GM12878 (cell line): ENCODE measurements at regions not wholly inside any gene's neighbourhood (a gene's known extent, or its start where the extent isn't known, plus 50 kb on each side); places are given as distances from the start of the nearest gene placed in this dataset.

Experiments used
- ATAC-seq: fragments of 200-7000 bp; cut with Tn5 transposase; 3 replicates; pipeline ENCODE4 v1.9.1; 2020; ENCODE audit warnings: mild to moderate bottlenecking, moderate library complexity
- BruUV-seq: library from RNA; stranded (reverse); fragments of 400-500 nt; replicated peaks from 2 replicates; lab custom pipeline; 2021; lab: Mats Ljungman, UMichigan
- CTCF ChIA-PET: fragments of 300-600 bp; sonication (Branson Sonifier 250); formaldehyde crosslinking; extraction: SDS; loops from one replicate; lab custom pipeline; 2021; ENCODE audit warnings: inconsistent platforms; lab: Yijun Ruan, JAX
- POLR2A ChIA-PET: fragments of 350-600 bp; formaldehyde crosslinking; extraction: SDS; loops from one replicate; lab custom pipeline; 2021; ENCODE audit warnings: inconsistent platforms; lab: Charles Lee
- RAD21 ChIA-PET: fragments of 300-600 bp; sonication (Branson Sonifier 250); formaldehyde crosslinking; loops from one replicate; lab custom pipeline; 2023; ENCODE audit warnings: antibody characterized with exemption; ENCODE audit not compliant: unreplicated experiment; lab: Charles Lee
- SMC1A ChIA-PET: fragments of 300-600 bp; sonication (Branson Sonifier 250); formaldehyde crosslinking; loops from one replicate; lab custom pipeline; 2023; ENCODE audit not compliant: unreplicated experiment, uncharacterized antibody; lab: Charles Lee
- DNase-seq: peaks from one replicate; pipeline ENCODE4 v3.0.0-alpha.2; 2011; ENCODE audit warnings: low read depth, low spot score
- FAIRE-seq: peaks from 3 replicates; lab custom pipeline; 2011; peaks lifted over from hg19 to GRCh38; lab: Jason Lieb, UNC
- H2AFZ ChIP-seq: 2 replicates; pipeline ENCODE4 v1.6.0; 2011; ENCODE audit warnings: low read depth, low read length, control low read depth; ENCODE audit not compliant: control insufficient read depth
- H3K27ac ChIP-seq: 2 replicates; pipeline ENCODE4 v1.5.1; 2011; ENCODE audit warnings: control low read depth; ENCODE audit not compliant: control insufficient read depth, insufficient read depth
- H3K27me3 ChIP-seq, 2 experiments: replicated peaks in 1 of 2; 2 replicates each; pipeline versions ENCODE4 v1.6.0 to v1.6.1; 2011; ENCODE audit warnings: low read length in 1 of 2; ENCODE audit not compliant: control insufficient read depth in 2 of 2, insufficient read depth in 2 of 2
- H3K36me3 ChIP-seq, 2 experiments: 2 replicates each; pipeline ENCODE4 v1.5.1; 2011; ENCODE audit warnings: low read length in 1 of 2; ENCODE audit not compliant: control insufficient read depth in 2 of 2, insufficient read depth in 2 of 2
- H3K4me1 ChIP-seq: 2 replicates; pipeline ENCODE4 v1.6.1; 2011; ENCODE audit warnings: mild to moderate bottlenecking, low read length, moderate library complexity, mixed read lengths; ENCODE audit not compliant: control insufficient read depth, insufficient read depth
- H3K4me2 ChIP-seq: 2 replicates; pipeline ENCODE4 v1.6.0; 2011; ENCODE audit warnings: control low read depth; ENCODE audit not compliant: control insufficient read depth, insufficient read depth
- H3K4me3 ChIP-seq: fragments of 200-600 bp; sonication (generic); 2 replicates; pipeline ENCODE4 v1.5.1; 2016
- H3K79me2 ChIP-seq: 2 replicates; pipeline ENCODE4 v1.6.0; 2011; ENCODE audit warnings: low read length; ENCODE audit not compliant: control insufficient read depth, insufficient read depth
- H3K9ac ChIP-seq: 2 replicates; pipeline ENCODE4 v1.8.0; 2011; ENCODE audit warnings: low read length, control low read depth, mixed read lengths; ENCODE audit not compliant: control insufficient read depth, insufficient read depth
- H3K9me3 ChIP-seq: replicated peaks from 3 replicates; pipeline ENCODE4 v1.5.1; 2011; ENCODE audit warnings: mild to moderate bottlenecking, low read length; ENCODE audit not compliant: control insufficient read depth, insufficient read depth
- H4K20me1 ChIP-seq: 2 replicates; pipeline ENCODE4 v1.6.0; 2011; ENCODE audit not compliant: control insufficient read depth, insufficient read depth
- ELK1 ChIP-seq: IDR thresholded peaks from 2 replicates; pipeline ENCODE4 v1.6.1; 2012; ENCODE audit warnings: low read depth, low read length, improper control_type of control experiment
- RAD51 ChIP-seq: fragments of 450-650 bp; IDR thresholded peaks from 2 replicates; pipeline ENCODE4 v1.6.1; 2016; ENCODE audit warnings: moderate library complexity, mild to moderate bottlenecking, inconsistent platforms
- RBBP5 ChIP-seq: fragments of 200-600 bp; sonication (generic); conservative IDR thresholded peaks from 2 replicates; pipeline ENCODE4 v1.6.1; 2016
- ZBTB40 ChIP-seq: fragments of 450-650 bp; IDR thresholded peaks from 2 replicates; pipeline ENCODE4 v1.6.1; 2016; ENCODE audit warnings: mild to moderate bottlenecking, moderate library complexity, borderline replicate concordance
- in situ Hi-C: fragments of 300-500 bp; cut with MboI; formaldehyde crosslinking; loops from 9 replicates; pipeline ENCODE4 v1.14.3; 2018; ENCODE audit warnings: mixed read lengths
- intact Hi-C: fragments of 100-400 bp; cut with micrococcal nuclease; formaldehyde crosslinking; loops from one replicate; pipeline ENCODE4 v1.14.2; 2022; ENCODE audit not compliant: unreplicated experiment

- TF ChIP-seq RBBP5, result no peak
- no peak for TF ChIP-seq RAD51
Measured at GRCh38 chr3:27986234-27986879, 255.1 kb upstream of the CMC1 start (continued).

GRCh38 chr3:27990324-27990723 lies 251.1 kb upstream of the CMC1 start:
- no peak for FAIRE-seq
- POLR2A ChIA-PET, result interaction anchor here (0.6 kb wide), 1 partner anchor 525 kb away, joined by 3 read pairs; no protein-coding TSS in a partner anchor
- no TSS peak for BruUV-seq
- Histone ChIP-seq H3K9me3 (no peaks in the 10 kb centered on the region), H3K36me3 (no peaks in the 10 kb centered on the region), H2AFZ (no peak overlapping the region), H3K4me2 (no peak overlapping the region), H3K79me2 (no peaks in the 10 kb centered on the region), H3K4me3 (no peak overlapping the region)
- SMC1A ChIA-PET, result interaction anchor here (1.1 to 1.8 kb wide), 5 partner anchors 9 to 28 kb away, joined by 3 to 9 read pairs (median 5); no protein-coding TSS in a partner anchor
- TF ChIP-seq ZBTB40 (peak; percentile 61; the same call in 1 of the 2 replicates), ELK1 (no peak)
- TF ChIP-seq, all 136 proteins: peak for 1
- no peak for ATAC-seq
- Histone ChIP-seq H3K9ac (no peak overlapping the region), H4K20me1 (no peaks in the 10 kb centered on the region; the same call in 1 of the 2 replicates), H3K27me3 (no peaks in the 10 kb centered on the region), H3K4me1 (no peaks in the 10 kb centered on the region), H3K27ac (no peak overlapping the region)
- no peak for DNase-seq
- intact Hi-C loops (no loop called here), in situ Hi-C loops (no loop called here)
- RAD21 ChIA-PET, result no interaction called here
- CTCF ChIA-PET, result interaction anchor here (1.1 kb wide), 1 partner anchor 12 kb away, joined by 3 read pairs; no protein-coding TSS in a partner anchor
